ENCODE measurements at regions not wholly inside any gene's neighbourhood (a gene's known extent, or its start where the extent isn't known, plus 50 kb on each side); places are given as distances from the start of the nearest gene placed in this dataset.

DNA sequence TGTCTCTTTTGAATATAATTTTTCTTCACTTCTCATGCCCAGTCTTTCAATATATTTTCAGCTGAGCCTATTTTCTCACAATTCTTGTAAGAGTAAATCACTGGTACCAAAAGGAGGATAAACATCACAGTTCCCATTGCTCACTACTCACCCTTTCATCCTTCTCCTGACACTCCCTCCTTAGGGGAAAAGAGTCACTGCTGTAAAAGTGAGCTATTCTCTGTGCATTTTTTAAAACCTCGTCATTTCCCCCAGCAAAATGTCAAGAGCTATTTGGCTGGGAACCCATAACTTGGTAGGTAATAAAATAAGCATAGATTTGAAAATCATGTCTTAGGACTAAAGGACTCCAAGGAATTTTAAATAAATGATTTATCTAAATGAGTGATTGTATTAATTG lies 340.1 kb upstream of the GYPC start:
- TF ChIP-seq, protein P1, sequence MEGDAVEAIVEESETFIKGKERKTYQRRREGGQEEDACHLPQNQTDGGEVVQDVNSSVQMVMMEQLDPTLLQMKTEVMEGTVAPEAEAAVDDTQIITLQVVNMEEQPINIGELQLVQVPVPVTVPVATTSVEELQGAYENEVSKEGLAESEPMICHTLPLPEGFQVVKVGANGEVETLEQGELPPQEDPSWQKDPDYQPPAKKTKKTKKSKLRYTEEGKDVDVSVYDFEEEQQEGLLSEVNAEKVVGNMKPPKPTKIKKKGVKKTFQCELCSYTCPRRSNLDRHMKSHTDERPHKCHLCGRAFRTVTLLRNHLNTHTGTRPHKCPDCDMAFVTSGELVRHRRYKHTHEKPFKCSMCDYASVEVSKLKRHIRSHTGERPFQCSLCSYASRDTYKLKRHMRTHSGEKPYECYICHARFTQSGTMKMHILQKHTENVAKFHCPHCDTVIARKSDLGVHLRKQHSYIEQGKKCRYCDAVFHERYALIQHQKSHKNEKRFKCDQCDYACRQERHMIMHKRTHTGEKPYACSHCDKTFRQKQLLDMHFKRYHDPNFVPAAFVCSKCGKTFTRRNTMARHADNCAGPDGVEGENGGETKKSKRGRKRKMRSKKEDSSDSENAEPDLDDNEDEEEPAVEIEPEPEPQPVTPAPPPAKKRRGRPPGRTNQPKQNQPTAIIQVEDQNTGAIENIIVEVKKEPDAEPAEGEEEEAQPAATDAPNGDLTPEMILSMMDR (IDR thresholded peaks at IDR 0.05), result no peak
- TF ChIP-seq ZFX (IDR thresholded peaks at IDR 0.05; ENCODE audit: borderline replicate concordance), result no peak

All from 22Rv1 (cell line).